ENCODE measurements at regions not wholly inside any gene's neighbourhood (a gene's known extent, or its start where the extent isn't known, plus 50 kb on each side); places are given as distances from the start of the nearest gene placed in this dataset.

DNA sequence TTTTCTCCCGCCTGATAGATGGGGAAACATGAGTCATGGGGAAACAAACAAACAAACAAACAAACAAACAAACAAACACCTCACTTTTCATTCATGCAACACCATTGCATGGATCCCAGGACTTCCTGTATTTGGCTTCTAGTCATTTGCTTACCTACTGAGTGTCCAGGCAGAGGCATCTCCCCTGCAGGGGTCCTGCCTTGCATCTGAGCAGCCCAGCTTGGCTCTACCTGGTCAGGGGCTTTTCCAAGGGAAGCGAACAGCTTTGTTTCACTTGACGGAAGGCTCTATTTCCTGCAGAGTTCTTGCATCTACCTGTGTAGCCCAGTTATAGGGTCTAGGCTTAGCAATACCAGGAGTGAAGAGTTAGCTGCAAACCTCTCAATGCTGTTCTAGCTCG is 374.2 kb downstream of the GATA3 start:
- TF ChIP-seq, protein P1, sequence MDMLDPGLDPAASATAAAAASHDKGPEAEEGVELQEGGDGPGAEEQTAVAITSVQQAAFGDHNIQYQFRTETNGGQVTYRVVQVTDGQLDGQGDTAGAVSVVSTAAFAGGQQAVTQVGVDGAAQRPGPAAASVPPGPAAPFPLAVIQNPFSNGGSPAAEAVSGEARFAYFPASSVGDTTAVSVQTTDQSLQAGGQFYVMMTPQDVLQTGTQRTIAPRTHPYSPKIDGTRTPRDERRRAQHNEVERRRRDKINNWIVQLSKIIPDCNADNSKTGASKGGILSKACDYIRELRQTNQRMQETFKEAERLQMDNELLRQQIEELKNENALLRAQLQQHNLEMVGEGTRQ (IDR thresholded peaks at IDR 0.05), result no peak
- no peak for TF ChIP-seq HDAC2 (IDR thresholded peaks at IDR 0.05)
- TF ChIP-seq, protein P2, sequence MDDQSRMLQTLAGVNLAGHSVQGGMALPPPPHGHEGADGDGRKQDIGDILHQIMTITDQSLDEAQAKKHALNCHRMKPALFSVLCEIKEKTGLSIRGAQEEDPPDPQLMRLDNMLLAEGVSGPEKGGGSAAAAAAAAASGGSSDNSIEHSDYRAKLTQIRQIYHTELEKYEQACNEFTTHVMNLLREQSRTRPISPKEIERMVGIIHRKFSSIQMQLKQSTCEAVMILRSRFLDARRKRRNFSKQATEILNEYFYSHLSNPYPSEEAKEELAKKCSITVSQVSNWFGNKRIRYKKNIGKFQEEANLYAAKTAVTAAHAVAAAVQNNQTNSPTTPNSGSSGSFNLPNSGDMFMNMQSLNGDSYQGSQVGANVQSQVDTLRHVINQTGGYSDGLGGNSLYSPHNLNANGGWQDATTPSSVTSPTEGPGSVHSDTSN (IDR thresholded peaks at IDR 0.05), result no peak
